ENCODE measurements at regions not wholly inside any gene's neighbourhood (a gene's known extent, or its start where the extent isn't known, plus 50 kb on each side); places are given as distances from the start of the nearest gene placed in this dataset.

DNA sequence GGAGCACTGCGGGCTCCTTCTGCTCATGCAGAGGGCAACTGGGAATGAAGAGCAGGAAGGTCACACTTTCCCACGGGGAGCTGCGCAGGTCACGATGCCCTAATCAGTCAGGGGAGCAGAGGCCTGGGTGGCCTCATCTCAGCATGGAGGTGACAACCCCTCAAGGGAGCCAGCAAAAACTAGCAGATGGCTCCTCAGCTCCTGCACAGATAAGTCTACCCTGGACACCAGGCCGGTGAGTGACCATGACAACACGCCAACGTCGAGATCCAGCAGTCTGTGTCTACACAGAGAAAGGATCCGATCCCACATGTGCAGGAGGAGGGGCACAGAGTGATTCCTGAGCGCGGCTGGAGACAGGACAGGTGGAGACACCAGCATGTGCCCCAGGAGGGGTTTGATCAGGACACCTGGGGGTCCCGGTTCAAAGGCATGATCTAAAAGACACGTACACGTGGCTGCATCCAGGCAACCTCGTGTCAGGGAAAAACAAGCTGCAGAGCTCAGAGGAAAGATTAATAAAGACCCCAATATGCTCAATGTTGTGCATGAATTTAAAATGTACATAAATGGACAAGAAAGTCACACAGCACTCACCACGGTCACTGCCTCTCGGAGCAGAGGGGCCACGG, 153.7 kb upstream of the SFSWAP start:
- H3K27me3 ChIP-seq (ENCODE audit: insufficient read depth, poor library complexity, severe bottlenecking): no peaks in the 10 kb centered on the region
- H3K4me3 ChIP-seq (replicated peaks; ENCODE audit: insufficient read depth, low read length): no peak overlapping the region
- no peak for TF ChIP-seq POLR2AphosphoS5 (IDR thresholded peaks at IDR 0.05; ENCODE audit: low read depth)
- TF ChIP-seq, protein P1, sequence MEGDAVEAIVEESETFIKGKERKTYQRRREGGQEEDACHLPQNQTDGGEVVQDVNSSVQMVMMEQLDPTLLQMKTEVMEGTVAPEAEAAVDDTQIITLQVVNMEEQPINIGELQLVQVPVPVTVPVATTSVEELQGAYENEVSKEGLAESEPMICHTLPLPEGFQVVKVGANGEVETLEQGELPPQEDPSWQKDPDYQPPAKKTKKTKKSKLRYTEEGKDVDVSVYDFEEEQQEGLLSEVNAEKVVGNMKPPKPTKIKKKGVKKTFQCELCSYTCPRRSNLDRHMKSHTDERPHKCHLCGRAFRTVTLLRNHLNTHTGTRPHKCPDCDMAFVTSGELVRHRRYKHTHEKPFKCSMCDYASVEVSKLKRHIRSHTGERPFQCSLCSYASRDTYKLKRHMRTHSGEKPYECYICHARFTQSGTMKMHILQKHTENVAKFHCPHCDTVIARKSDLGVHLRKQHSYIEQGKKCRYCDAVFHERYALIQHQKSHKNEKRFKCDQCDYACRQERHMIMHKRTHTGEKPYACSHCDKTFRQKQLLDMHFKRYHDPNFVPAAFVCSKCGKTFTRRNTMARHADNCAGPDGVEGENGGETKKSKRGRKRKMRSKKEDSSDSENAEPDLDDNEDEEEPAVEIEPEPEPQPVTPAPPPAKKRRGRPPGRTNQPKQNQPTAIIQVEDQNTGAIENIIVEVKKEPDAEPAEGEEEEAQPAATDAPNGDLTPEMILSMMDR (IDR thresholded peaks at IDR 0.05; ENCODE audit: insufficient read depth, low read length): no peak
- no peak for TF ChIP-seq GABPA (IDR thresholded peaks at IDR 0.05; ENCODE audit: low read depth)
- no peak for TF ChIP-seq SPI1 (IDR thresholded peaks at IDR 0.05; ENCODE audit: borderline replicate concordance, low read depth)
- TF ChIP-seq REST (IDR thresholded peaks at IDR 0.05; ENCODE audit: insufficient replicate concordance, low read depth): no peak
- no peak for DNase-seq (ENCODE audit: low read depth in 1 of 2, low spot score in 1 of 2)
- no peak overlapping the region for H3K27ac ChIP-seq (replicated peaks)

GRCh38 chr12:131559517-131560516, 151.1 kb upstream of the SFSWAP start:
- H3K27me3 ChIP-seq (ENCODE audit: insufficient read depth, poor library complexity, severe bottlenecking): no peaks in the 10 kb centered on the region
- TF ChIP-seq, protein P1 (IDR thresholded peaks at IDR 0.05; ENCODE audit: insufficient read depth, low read length): no peak
- TF ChIP-seq POLR2AphosphoS5 (IDR thresholded peaks at IDR 0.05; ENCODE audit: low read depth) (no peak), SPI1 (IDR thresholded peaks at IDR 0.05; ENCODE audit: borderline replicate concordance, low read depth) (no peak), GABPA (IDR thresholded peaks at IDR 0.05; ENCODE audit: low read depth) (no peak), REST (IDR thresholded peaks at IDR 0.05; ENCODE audit: insufficient replicate concordance, low read depth) (no peak)
- no peak overlapping the region for H3K4me3 ChIP-seq (replicated peaks; ENCODE audit: insufficient read depth, low read length)
- no peak overlapping the region for H3K27ac ChIP-seq (replicated peaks)
- DNase-seq (ENCODE audit: low read depth in 1 of 2, low spot score in 1 of 2): no peak

DNA sequence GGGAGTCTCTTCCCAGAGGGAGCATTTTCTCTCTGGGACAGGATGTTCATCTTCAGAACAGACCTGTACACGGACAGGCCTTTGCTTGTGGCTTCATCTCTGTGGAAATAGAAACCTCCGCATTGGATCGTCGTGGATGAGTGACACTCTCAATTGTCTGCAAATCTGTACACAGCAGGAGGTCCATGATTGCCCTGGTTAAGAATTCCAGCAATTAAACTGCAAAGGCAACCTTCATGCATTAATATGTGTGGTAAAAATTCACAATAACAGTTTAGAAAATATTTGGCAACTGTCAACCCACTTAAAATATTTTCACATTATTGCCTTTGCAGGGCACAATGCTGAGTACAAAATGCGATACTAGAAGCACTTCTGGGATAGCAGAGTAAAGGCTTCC, 149.8 kb upstream of the SFSWAP start:
- TF ChIP-seq, protein P1 (IDR thresholded peaks at IDR 0.05; ENCODE audit: insufficient read depth, low read length): no peak
- TF ChIP-seq POLR2AphosphoS5 (IDR thresholded peaks at IDR 0.05; ENCODE audit: low read depth) (no peak), REST (IDR thresholded peaks at IDR 0.05; ENCODE audit: insufficient replicate concordance, low read depth) (no peak), GABPA (IDR thresholded peaks at IDR 0.05; ENCODE audit: low read depth) (no peak), SPI1 (IDR thresholded peaks at IDR 0.05; ENCODE audit: borderline replicate concordance, low read depth) (no peak)
- H3K27ac ChIP-seq (replicated peaks): no peak overlapping the region
- H3K4me3 ChIP-seq (replicated peaks; ENCODE audit: insufficient read depth, low read length): no peak overlapping the region
- DNase-seq (ENCODE audit: low read depth in 1 of 2, low spot score in 1 of 2): no peak
- H3K27me3 ChIP-seq (ENCODE audit: insufficient read depth, poor library complexity, severe bottlenecking): no peaks in the 10 kb centered on the region
